ENCODE measurements at regions not wholly inside any gene's neighbourhood (a gene's known extent, or its start where the extent isn't known, plus 50 kb on each side); places are given as distances from the start of the nearest gene placed in this dataset.

- TF ChIP-seq POLR2A (IDR thresholded peaks at IDR 0.05): no peak
- TF ChIP-seq CTCF (IDR thresholded peaks at IDR 0.05 in 4 of 5, conservative IDR thresholded peaks at IDR 0.05 in 1 of 5): no peak
These were observed 145.2 kb upstream of the VSTM2B start for GRCh38 chr19:29380581-29380980.

Data from gastrocnemius medialis (tissue), 4 donors.